ENCODE measurements at regions not wholly inside any gene's neighbourhood (a gene's known extent, or its start where the extent isn't known, plus 50 kb on each side); places are given as distances from the start of the nearest gene placed in this dataset.

- Mint-ChIP-seq H3K9me3 (ENCODE audit: low read depth) (no peaks in the 10 kb centered on the region), H3K27me3 (ENCODE audit: low read depth) (peaks cover 15% of the 10 kb centered on the region), H3K4me3 (ENCODE audit: unreplicated experiment) (no peak overlapping the region), H3K4me1 (ENCODE audit: low read depth) (no peaks in the 10 kb centered on the region), H3K27ac (ENCODE audit: unreplicated experiment) (no peak overlapping the region), H3K36me3 (ENCODE audit: low read depth) (no peaks in the 10 kb centered on the region)
- DNase-seq (ENCODE audit: low spot score): peak; percentile 57
- no peak for TF ChIP-seq CTCF (IDR thresholded peaks at IDR 0.05)
These were observed 363.6 kb downstream of the CTTN start for GRCh38 chr11:70761908-70762337.

GRCh38 chr11:70762810-70763209 is 364.5 kb downstream of the CTTN start:
- Mint-ChIP-seq H3K27me3 (ENCODE audit: low read depth) (peaks cover 19% of the 10 kb centered on the region), H3K9me3 (ENCODE audit: low read depth) (no peaks in the 10 kb centered on the region), H3K36me3 (ENCODE audit: low read depth) (no peaks in the 10 kb centered on the region), H3K4me3 (ENCODE audit: unreplicated experiment) (no peak overlapping the region), H3K4me1 (ENCODE audit: low read depth) (no peaks in the 10 kb centered on the region), H3K27ac (ENCODE audit: unreplicated experiment) (no peak overlapping the region)
- peak; percentile 56 for DNase-seq (ENCODE audit: low spot score)
- no peak for TF ChIP-seq CTCF (IDR thresholded peaks at IDR 0.05)

- no peak for TF ChIP-seq CTCF (IDR thresholded peaks at IDR 0.05)
- Mint-ChIP-seq H3K4me1 (ENCODE audit: low read depth) (no peaks in the 10 kb centered on the region), H3K27ac (ENCODE audit: unreplicated experiment) (no peak overlapping the region), H3K27me3 (ENCODE audit: low read depth) (peaks cover 19% of the 10 kb centered on the region), H3K9me3 (ENCODE audit: low read depth) (no peaks in the 10 kb centered on the region), H3K4me3 (ENCODE audit: unreplicated experiment) (no peak overlapping the region), H3K36me3 (ENCODE audit: low read depth) (no peaks in the 10 kb centered on the region)
- DNase-seq (ENCODE audit: low spot score): peak; percentile 49
These were observed 365.3 kb downstream of the CTTN start for GRCh38 chr11:70763606-70764005.

GRCh38 chr11:70764356-70764905 is 366.1 kb downstream of the CTTN start:
- Mint-ChIP-seq H3K27me3 (ENCODE audit: low read depth) (peaks cover 19% of the 10 kb centered on the region), H3K27ac (ENCODE audit: unreplicated experiment) (no peak overlapping the region), H3K9me3 (ENCODE audit: low read depth) (no peaks in the 10 kb centered on the region), H3K4me1 (ENCODE audit: low read depth) (no peaks in the 10 kb centered on the region), H3K36me3 (ENCODE audit: low read depth) (no peaks in the 10 kb centered on the region), H3K4me3 (ENCODE audit: unreplicated experiment) (no peak overlapping the region)
- no peak for DNase-seq (ENCODE audit: low spot score)
- no peak for TF ChIP-seq CTCF (IDR thresholded peaks at IDR 0.05)

GRCh38 chr11:70766901-70767300 is 368.6 kb downstream of the CTTN start:
- TF ChIP-seq CTCF (IDR thresholded peaks at IDR 0.05): no peak
- Mint-ChIP-seq H3K27ac (ENCODE audit: unreplicated experiment) (no peak overlapping the region), H3K36me3 (ENCODE audit: low read depth) (no peaks in the 10 kb centered on the region), H3K4me3 (ENCODE audit: unreplicated experiment) (no peak overlapping the region), H3K4me1 (ENCODE audit: low read depth) (no peaks in the 10 kb centered on the region), H3K9me3 (ENCODE audit: low read depth) (no peaks in the 10 kb centered on the region), H3K27me3 (ENCODE audit: low read depth) (peaks cover 16% of the 10 kb centered on the region)
- DNase-seq (ENCODE audit: low spot score): peak; percentile 57

Measured in chondrocyte (in vitro differentiated cells).